K562 (cell line): ENCODE measurements at regions not wholly inside any gene's neighbourhood (a gene's known extent, or its start where the extent isn't known, plus 50 kb on each side); places are given as distances from the start of the nearest gene placed in this dataset.

Experiments used
- ATAC-seq: fragments of 200-7000 bp; cut with Tn5 transposase; 3 replicates; pipeline ENCODE4 v1.9.1; 2020; ENCODE audit warnings: moderate library complexity
- BruUV-seq: library from RNA; stranded (reverse); fragments of 400-500 nt; replicated peaks from 2 replicates; lab custom pipeline; 2021; lab: Mats Ljungman, UMichigan
- CTCF ChIA-PET: fragments of 300-600 bp; formaldehyde crosslinking; extraction: SDS; loops from one replicate; lab custom pipeline; 2021; ENCODE audit warnings: low intra/inter-chr PET ratio; lab: Yijun Ruan, JAX
- POLR2A ChIA-PET: fragments of 300-600, 350-650 bp; sonication (Branson Sonifier 250); formaldehyde crosslinking; extraction: SDS; loops from one replicate; lab custom pipeline; 2021; ENCODE audit warnings: antibody characterized with exemption, inconsistent platforms; lab: Yijun Ruan, JAX
- DNase-seq, 4 experiments: peaks; one replicate each; pipeline versions ENCODE4 v3.0.0 to v3.0.0-alpha.2; 2011 to 2018; ENCODE audit warnings: low spot score in 3 of 4, mixed read lengths in 3 of 4; ENCODE audit errors: extremely low read depth in 1 of 4
- FAIRE-seq: peaks from 2 replicates; lab custom pipeline; 2011; peaks lifted over from hg19 to GRCh38; lab: Jason Lieb, UNC
- H2AFZ ChIP-seq: 2 replicates; pipeline ENCODE4 v1.6.0; 2011; ENCODE audit warnings: low read depth, low read length, control low read depth, inconsistent platforms
- H3K27ac ChIP-seq: fragments of 200-600 bp; 3 replicates; pipeline ENCODE4 v1.8.0; 2011; ENCODE audit warnings: low read depth, mild to moderate bottlenecking, control low read depth, inconsistent platforms, low read length, moderate library complexity, mixed read lengths; ENCODE audit errors: extremely low read depth
- H3K27me3 ChIP-seq, 2 experiments: fragments of 300-600 bp in 1 of 2; 2 replicates in 1 of 2; 3 replicates in 1 of 2; pipeline versions ENCODE4 v1.6.0 to v1.8.0; 2011; ENCODE audit warnings: inconsistent platforms in 2 of 2, low read length in 2 of 2, mild to moderate bottlenecking in 1 of 2, mixed read lengths in 1 of 2, moderate library complexity in 1 of 2; ENCODE audit not compliant: control insufficient read depth in 2 of 2, insufficient read depth in 2 of 2
- H3K36me3 ChIP-seq: fragments of 300-600 bp; 3 replicates; pipeline ENCODE4 v1.8.0; 2011; ENCODE audit warnings: mild to moderate bottlenecking, low read length, inconsistent platforms; ENCODE audit not compliant: control insufficient read depth, insufficient read depth
- H3K4me1 ChIP-seq, 2 experiments: fragments of 200-600 bp in 1 of 2; replicated peaks in 1 of 2; 2 replicates in 1 of 2; 3 replicates in 1 of 2; pipeline versions ENCODE4 v1.5.1 to v1.8.0; 2011; ENCODE audit warnings: inconsistent platforms in 2 of 2, low read length in 2 of 2, mild to moderate bottlenecking in 1 of 2, mixed read lengths in 1 of 2, moderate library complexity in 1 of 2; ENCODE audit not compliant: control insufficient read depth in 2 of 2, insufficient read depth in 2 of 2
- H3K4me2 ChIP-seq: 2 replicates; pipeline ENCODE4 v1.6.1; 2011; ENCODE audit warnings: low read length, control low read depth, inconsistent platforms, mixed read lengths; ENCODE audit not compliant: insufficient read depth
- H3K4me3 ChIP-seq: fragments of 200-600 bp; sonication (generic), shearing (Covaris generic); 2 replicates; pipeline ENCODE4 v1.5.1; 2016; ENCODE audit warnings: control low read depth, inconsistent platforms
- H3K79me2 ChIP-seq: fragments of 200-600 bp; 3 replicates; pipeline ENCODE4 v1.8.0; 2011; ENCODE audit warnings: low read length, inconsistent platforms; ENCODE audit not compliant: control insufficient read depth, insufficient read depth
- H3K9ac ChIP-seq, 2 experiments: 2 replicates each; pipeline versions ENCODE4 v1.6.0 to v1.6.1; 2011; ENCODE audit warnings: low read depth in 2 of 2, low read length in 2 of 2, control low read depth in 1 of 2, inconsistent platforms in 1 of 2, mild to moderate bottlenecking in 1 of 2, mixed read lengths in 1 of 2; ENCODE audit not compliant: insufficient read depth in 1 of 2
- H3K9me1 ChIP-seq: one replicate; pipeline ENCODE4 v1.6.0; 2011; ENCODE audit warnings: inconsistent platforms, mild to moderate bottlenecking, low read length, moderate library complexity; ENCODE audit not compliant: control insufficient read depth, insufficient read depth
- H3K9me3 ChIP-seq: replicated peaks from 2 replicates; pipeline ENCODE4 v1.5.1; 2011; ENCODE audit warnings: low read depth, low read length, inconsistent platforms; ENCODE audit not compliant: control insufficient read depth, insufficient read depth
- H4K20me1 ChIP-seq: replicated peaks from 2 replicates; pipeline ENCODE4 v1.6.1; 2011; ENCODE audit warnings: low read length, inconsistent platforms, mixed read lengths; ENCODE audit not compliant: control insufficient read depth, insufficient read depth
- BCOR ChIP-seq: fragments of 450-650 bp; IDR thresholded peaks from 2 replicates; pipeline ENCODE4 v1.6.1; 2016
- ESRRA ChIP-seq: fragments of 450-650 bp; IDR thresholded peaks from 2 replicates; pipeline ENCODE4 v1.6.1; 2014; ENCODE audit warnings: low read depth, mild to moderate bottlenecking, moderate library complexity, borderline replicate concordance
- JUN ChIP-seq, 2 experiments: sonication (generic) in 1 of 2; formaldehyde crosslinking in 1 of 2; IDR thresholded peaks; 2 replicates each; pipeline versions ENCODE4 v1.6.1 to v1.8.0; 2012 to 2022; ENCODE audit warnings: borderline replicate concordance in 2 of 2, mild to moderate bottlenecking in 2 of 2, improper control_type of control experiment in 1 of 2, low read depth in 1 of 2, low read length in 1 of 2, missing genetic modification reagents in 1 of 2
- NELFE ChIP-seq: IDR thresholded peaks from 2 replicates; pipeline ENCODE4 v1.6.1; 2011; ENCODE audit warnings: mild to moderate bottlenecking; ENCODE audit not compliant: insufficient read depth, insufficient read length
- RHOXF2B ChIP-seq: fragments of 250-450 bp; sonication (Bioruptor Pico); conservative IDR thresholded peaks from 2 replicates; pipeline ENCODE4 v1.5.1; 2021
- SRSF3 ChIP-seq: fragments of 200-400 bp; formaldehyde crosslinking; IDR thresholded peaks from 2 replicates; pipeline ENCODE4 v1.6.1; 2016; ENCODE audit warnings: mild to moderate bottlenecking, low read length, moderate library complexity; ENCODE audit not compliant: insufficient read depth
- TOE1 ChIP-seq, 2 experiments: fragments of 450-650 bp in 1 of 2; sonication (generic) in 1 of 2; formaldehyde crosslinking in 1 of 2; IDR thresholded peaks; 2 replicates each; pipeline versions ENCODE4 v1.7.1 to v1.8.0; 2016 to 2022; ENCODE audit warnings: borderline replicate concordance in 2 of 2, mild to moderate bottlenecking in 2 of 2, antibody characterized with exemption in 1 of 2, inconsistent platforms in 1 of 2, low read depth in 1 of 2, missing genetic modification reagents in 1 of 2, moderate library complexity in 1 of 2
- WGBS: fragments of 100-300 bp; shearing (Covaris generic); methylation state at CpG from one replicate; pipeline ENCODE4 v1.1.6; 2016; ENCODE audit warnings: low coverage, mixed read lengths; ENCODE audit not compliant: insufficient coverage; ENCODE audit errors: missing lambda C conversion rate; 5-methylcytosine and 5-hydroxymethylcytosine counted together
- in situ Hi-C: fragments of 300-500 bp; cut with MboI; formaldehyde crosslinking; loops from 4 replicates; pipeline ENCODE4 v1.15.0; 2018; ENCODE audit warnings: inconsistent platforms, mixed read lengths
- intact Hi-C: fragments of 100-400 bp; cut with micrococcal nuclease; formaldehyde crosslinking; loops from 2 replicates; pipeline ENCODE4 v1.14.2; 2022

DNA sequence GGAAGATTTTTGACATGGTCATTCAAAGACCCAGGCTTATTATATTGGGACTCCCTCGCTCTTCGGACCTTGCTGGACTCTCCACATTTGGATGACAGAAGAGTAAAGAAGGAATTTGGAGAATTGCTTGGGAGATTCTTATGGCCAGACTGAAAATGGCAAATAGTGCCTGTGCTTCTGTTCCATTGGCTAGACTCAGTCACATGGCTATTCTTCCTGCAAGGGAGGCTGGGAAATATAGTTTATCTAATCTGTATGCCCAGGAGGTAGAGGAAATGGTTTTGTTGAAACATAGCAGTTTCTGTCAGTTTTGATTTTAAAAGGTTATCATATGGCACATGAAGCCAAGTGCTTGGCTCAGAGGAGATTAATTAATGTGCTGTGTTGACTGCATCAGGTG is 286.6 kb upstream of the JAG1 start (continued):
- no peak for TF ChIP-seq NELFE
- TF ChIP-seq BCOR = no peak
- TF ChIP-seq, all 486 proteins: peak for 0

DNA sequence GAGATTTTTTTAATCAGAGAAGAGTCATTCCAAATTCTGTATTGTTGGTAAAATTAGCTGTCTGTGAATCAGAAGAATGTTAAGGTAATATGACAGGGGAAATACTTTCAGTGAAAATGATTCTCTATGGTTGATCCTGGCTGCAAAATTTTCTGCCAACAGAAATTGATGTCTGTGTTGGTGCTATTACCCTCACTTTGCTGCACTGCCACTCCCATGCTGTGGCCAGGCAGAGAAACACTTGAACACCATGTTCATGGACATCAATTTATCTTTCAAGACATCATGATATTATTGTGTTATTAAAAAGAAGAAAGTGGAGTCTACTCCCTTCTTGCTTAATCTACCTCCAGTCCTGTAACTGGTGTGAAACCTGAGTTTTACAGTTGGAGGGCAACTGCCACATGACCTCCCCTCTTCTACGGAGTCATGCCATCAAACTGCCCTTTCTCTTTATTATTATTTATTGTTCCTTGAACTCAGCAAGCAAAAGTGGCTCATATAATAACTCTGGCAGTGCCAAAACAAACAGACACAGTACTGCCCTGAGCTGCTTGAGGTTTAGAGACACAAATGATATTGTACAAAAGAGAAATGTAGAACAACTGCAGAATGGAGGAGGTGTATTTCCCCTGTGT is 288.0 kb upstream of the JAG1 start:
- CTCF ChIA-PET = no interaction called here
- no peak overlapping the region for H3K4me2 ChIP-seq
- no peak for FAIRE-seq

GRCh38 chr20:10962937-10963336 is 289.1 kb upstream of the JAG1 start:
- H3K79me2 ChIP-seq = no peaks in the 10 kb centered on the region
- TF ChIP-seq ESRRA (no peak), JUN (IDR thresholded peaks at IDR 0.05; ENCODE audit: borderline replicate concordance, low read depth, low read length) (no peak), JUN (CRISPR knock-in tag; IDR thresholded peaks at IDR 0.05; ENCODE audit: borderline replicate concordance) (no peak), TOE1 (IDR thresholded peaks at IDR 0.05; ENCODE audit: borderline replicate concordance) (no peak), TOE1 (CRISPR knock-in tag; IDR thresholded peaks at IDR 0.05; ENCODE audit: borderline replicate concordance, low read depth) (no peak)
- ChIA-PET CTCF (no interaction called here), POLR2A (no interaction called here)
- H3K36me3 ChIP-seq = no peaks in the 10 kb centered on the region
- in situ Hi-C loops (no loop called here), intact Hi-C loops (no loop called here)
- H3K27me3 ChIP-seq = no peaks in the 10 kb centered on the region
- H3K9me1 ChIP-seq = no peaks in the 10 kb centered on the region
- H3K4me2 ChIP-seq = no peak overlapping the region
- no peak overlapping the region for H2AFZ ChIP-seq
- H4K20me1 ChIP-seq = no peaks in the 10 kb centered on the region
- H3K27ac ChIP-seq = no peak overlapping the region
- DNase-seq (no peak), FAIRE-seq (no peak), ATAC-seq (no peak)
- no peak overlapping the region for H3K4me3 ChIP-seq
- no peak overlapping the region for H3K9ac ChIP-seq
- no TSS peak for BruUV-seq
- H3K4me1 ChIP-seq = no peaks in the 10 kb centered on the region
- H3K9me3 ChIP-seq = no peaks in the 10 kb centered on the region
- 0% methylated on average over 3 of the region's 3 CpGs for WGBS

More for the DNA sequence above, 288.0 kb upstream of the JAG1 start:
- H3K27ac ChIP-seq = no peak overlapping the region
- H3K36me3 ChIP-seq = no peaks in the 10 kb centered on the region
- DNase-seq (no peak), ATAC-seq (no peak)
- no peak overlapping the region for H3K9ac ChIP-seq
- H3K4me3 ChIP-seq = no peak overlapping the region
- WGBS = 0% methylated on average over 1 of the region's 1 CpG
- H3K9me1 ChIP-seq = no peaks in the 10 kb centered on the region
- H3K79me2 ChIP-seq = no peaks in the 10 kb centered on the region
- TF ChIP-seq SRSF3 (no peak), RHOXF2B (no peak)
- H4K20me1 ChIP-seq = no peaks in the 10 kb centered on the region
- in situ Hi-C loops = no loop called here
- no peak overlapping the region for H2AFZ ChIP-seq
- no peaks in the 10 kb centered on the region for H3K9me3 ChIP-seq
- intact Hi-C loops = no loop called here
- H3K27me3 ChIP-seq = no peaks in the 10 kb centered on the region
- no peaks in the 10 kb centered on the region for H3K4me1 ChIP-seq
- POLR2A ChIA-PET = no interaction called here
- no TSS peak for BruUV-seq
